Activated naive CD4-positive, alpha-beta T cell treated with anti-CD3 and anti-CD28 coated beads, Interleukin-2, amount 10 ng/mL, durations not matched to agents 7 days and 5 days (primary cell): ENCODE measurements at regions not wholly inside any gene's neighbourhood (a gene's known extent, or its start where the extent isn't known, plus 50 kb on each side); places are given as distances from the start of the nearest gene placed in this dataset.
"Not testable (repeated sequence)": the region's sequence is repeated elsewhere in the genome, so short reads cannot be mapped to it uniquely, and the experiment has no call there.

Experiments used
- CTCF ChIA-PET: fragments of 350-600 bp; sonication (Branson Sonifier 250); formaldehyde crosslinking; loops from one replicate; lab custom pipeline; 2021; ENCODE audit warnings: antibody characterized with exemption; lab: Charles Lee
- DNase-seq: peaks from one replicate; pipeline ENCODE4 v3.0.0-alpha.2; 2020
- H3K27ac Mint-ChIP-seq: one replicate; pipeline ENCODE4 v1.8.0; 2021; ENCODE audit warnings: mild to moderate bottlenecking, moderate library complexity, mixed read lengths
- H3K27me3 Mint-ChIP-seq: one replicate; pipeline ENCODE4 v1.8.0; 2021; ENCODE audit warnings: mild to moderate bottlenecking, mixed read lengths
- H3K36me3 Mint-ChIP-seq: one replicate; pipeline ENCODE4 v1.8.0; 2021; ENCODE audit warnings: mixed read lengths
- H3K4me1 Mint-ChIP-seq: one replicate; pipeline ENCODE4 v1.8.0; 2021; ENCODE audit warnings: mixed read lengths
- H3K4me3 Mint-ChIP-seq: one replicate; pipeline ENCODE4 v1.8.0; 2021; ENCODE audit warnings: mild to moderate bottlenecking, moderate library complexity, mixed read lengths
- H3K9me3 Mint-ChIP-seq: one replicate; pipeline ENCODE4 v1.8.0; 2021; ENCODE audit warnings: mixed read lengths

GRCh38 chr1:163614361-163614760 is 292.6 kb downstream of the NUF2 start:
- no peaks in the 10 kb centered on the region for H3K9me3 Mint-ChIP-seq
- H3K4me1 Mint-ChIP-seq, result no peaks in the 10 kb centered on the region
- DNase-seq, result no peak
- H3K4me3 Mint-ChIP-seq, result no peak overlapping the region
- no peaks in the 10 kb centered on the region for H3K27me3 Mint-ChIP-seq
- CTCF ChIA-PET, result no interaction called here
- no peaks in the 10 kb centered on the region for H3K36me3 Mint-ChIP-seq
- no peak overlapping the region for H3K27ac Mint-ChIP-seq

- Mint-ChIP-seq H3K36me3 (no peaks in the 10 kb centered on the region), H3K9me3 (peaks cover 14% of the 10 kb centered on the region), H3K27me3 (no peaks in the 10 kb centered on the region), H3K4me1 (no peaks in the 10 kb centered on the region), H3K27ac (no peak overlapping the region), H3K4me3 (no peak overlapping the region)
- no peak for DNase-seq
- CTCF ChIA-PET, result no interaction called here
These were observed 306.4 kb downstream of the NUF2 start for GRCh38 chr1:163628034-163628773.

- no peaks in the 10 kb centered on the region for H3K36me3 Mint-ChIP-seq
- no peaks in the 10 kb centered on the region for H3K27me3 Mint-ChIP-seq
- CTCF ChIA-PET, result no interaction called here
- no peak overlapping the region for H3K27ac Mint-ChIP-seq
- H3K4me3 Mint-ChIP-seq, result no peak overlapping the region
- peaks cover 17% of the 10 kb centered on the region for H3K9me3 Mint-ChIP-seq
- H3K4me1 Mint-ChIP-seq, result no peaks in the 10 kb centered on the region
- DNase-seq, result no peak
These were observed 310.5 kb downstream of the NUF2 start for GRCh38 chr1:163632269-163632668.

- Mint-ChIP-seq H3K36me3 (no peaks in the 10 kb centered on the region), H3K27me3 (no peaks in the 10 kb centered on the region), H3K9me3 (peaks cover 20% of the 10 kb centered on the region), H3K4me3 (no peak overlapping the region), H3K4me1 (no peaks in the 10 kb centered on the region), H3K27ac (no peak overlapping the region)
- no peak for DNase-seq
- CTCF ChIA-PET, result no interaction called here
These were observed 311.6 kb downstream of the NUF2 start for GRCh38 chr1:163633366-163633765.

GRCh38 chr1:163645676-163646075 is 323.9 kb downstream of the NUF2 start:
- CTCF ChIA-PET, DNase-seq, H3K27me3 Mint-ChIP-seq, H3K9me3 Mint-ChIP-seq, H3K4me3 Mint-ChIP-seq, H3K27ac Mint-ChIP-seq, H3K4me1 Mint-ChIP-seq, H3K36me3 Mint-ChIP-seq: not testable (repeated sequence)

- no peaks in the 10 kb centered on the region for H3K36me3 Mint-ChIP-seq
- CTCF ChIA-PET, result no interaction called here
- H3K9me3 Mint-ChIP-seq, result peaks cover 2% of the 10 kb centered on the region
- DNase-seq, result no peak
- H3K4me3 Mint-ChIP-seq, result no peak overlapping the region
- no peaks in the 10 kb centered on the region for H3K27me3 Mint-ChIP-seq
- H3K27ac Mint-ChIP-seq, result no peak overlapping the region
- H3K4me1 Mint-ChIP-seq, result no peaks in the 10 kb centered on the region
These were observed 328.9 kb downstream of the NUF2 start for GRCh38 chr1:163650624-163651023.

- DNase-seq, result no peak
- CTCF ChIA-PET, result no interaction called here
- H3K4me3 Mint-ChIP-seq, result no peak overlapping the region
- H3K9me3 Mint-ChIP-seq, result no peaks in the 10 kb centered on the region
- H3K36me3 Mint-ChIP-seq, result no peaks in the 10 kb centered on the region
- no peak overlapping the region for H3K27ac Mint-ChIP-seq
- no peaks in the 10 kb centered on the region for H3K4me1 Mint-ChIP-seq
- no peaks in the 10 kb centered on the region for H3K27me3 Mint-ChIP-seq
These were observed 330.7 kb downstream of the NUF2 start for GRCh38 chr1:163652441-163652840.

- Mint-ChIP-seq H3K36me3 (no peaks in the 10 kb centered on the region), H3K4me3 (no peak overlapping the region), H3K9me3 (no peaks in the 10 kb centered on the region), H3K27ac (no peak overlapping the region), H3K27me3 (no peaks in the 10 kb centered on the region), H3K4me1 (no peaks in the 10 kb centered on the region)
- DNase-seq, result no peak
- CTCF ChIA-PET, result no interaction called here
These were observed 333.8 kb downstream of the NUF2 start for GRCh38 chr1:163655565-163655964.

GRCh38 chr1:163656095-163656759 is 334.5 kb downstream of the NUF2 start:
- Mint-ChIP-seq H3K27me3 (no peaks in the 10 kb centered on the region), H3K4me3 (no peak overlapping the region)
- CTCF ChIA-PET, result no interaction called here

GRCh38 chr1:163657719-163658118 is 336.0 kb downstream of the NUF2 start:
- DNase-seq, result no peak
- no peaks in the 10 kb centered on the region for H3K36me3 Mint-ChIP-seq
- no peaks in the 10 kb centered on the region for H3K4me1 Mint-ChIP-seq
- no peak overlapping the region for H3K27ac Mint-ChIP-seq
- H3K4me3 Mint-ChIP-seq, result no peak overlapping the region
- no peaks in the 10 kb centered on the region for H3K27me3 Mint-ChIP-seq
- CTCF ChIA-PET, result no interaction called here
- peaks cover 2% of the 10 kb centered on the region for H3K9me3 Mint-ChIP-seq

More at GRCh38 chr1:163656095-163656759, 334.5 kb downstream of the NUF2 start:
- Mint-ChIP-seq H3K27ac (no peak overlapping the region), H3K4me1 (no peaks in the 10 kb centered on the region), H3K36me3 (no peaks in the 10 kb centered on the region), H3K9me3 (no peaks in the 10 kb centered on the region)
- no peak for DNase-seq

GRCh38 chr1:163661391-163661790 is 339.6 kb downstream of the NUF2 start:
- Mint-ChIP-seq H3K4me1 (no peaks in the 10 kb centered on the region), H3K36me3 (no peaks in the 10 kb centered on the region), H3K27ac (no peak overlapping the region), H3K4me3 (no peak overlapping the region), H3K27me3 (no peaks in the 10 kb centered on the region), H3K9me3 (peaks cover 2% of the 10 kb centered on the region)
- CTCF ChIA-PET, result no interaction called here
- DNase-seq, result no peak

- CTCF ChIA-PET, result no interaction called here
- Mint-ChIP-seq H3K4me3 (no peak overlapping the region), H3K9me3 (peaks cover 2% of the 10 kb centered on the region), H3K27me3 (no peaks in the 10 kb centered on the region), H3K4me1 (no peaks in the 10 kb centered on the region), H3K36me3 (no peaks in the 10 kb centered on the region), H3K27ac (no peak overlapping the region)
- DNase-seq, result no peak
These were observed 343.0 kb downstream of the NUF2 start for GRCh38 chr1:163664671-163665335.

- no peaks in the 10 kb centered on the region for H3K4me1 Mint-ChIP-seq
- no peak overlapping the region for H3K27ac Mint-ChIP-seq
- CTCF ChIA-PET, result no interaction called here
- H3K9me3 Mint-ChIP-seq, result peaks cover 5% of the 10 kb centered on the region
- no peak for DNase-seq
- no peak overlapping the region for H3K4me3 Mint-ChIP-seq
- no peaks in the 10 kb centered on the region for H3K36me3 Mint-ChIP-seq
- no peaks in the 10 kb centered on the region for H3K27me3 Mint-ChIP-seq
These were observed 346.7 kb downstream of the NUF2 start for GRCh38 chr1:163668472-163668871.

- H3K9me3 Mint-ChIP-seq, result peaks cover 7% of the 10 kb centered on the region
- H3K4me1 Mint-ChIP-seq, result no peaks in the 10 kb centered on the region
- no peaks in the 10 kb centered on the region for H3K36me3 Mint-ChIP-seq
- H3K4me3 Mint-ChIP-seq, result no peak overlapping the region
- no peak for DNase-seq
- CTCF ChIA-PET, result no interaction called here
- no peaks in the 10 kb centered on the region for H3K27me3 Mint-ChIP-seq
- H3K27ac Mint-ChIP-seq, result no peak overlapping the region
These were observed 349.4 kb downstream of the NUF2 start for GRCh38 chr1:163670989-163671757.
